ENCODE measurements at regions not wholly inside any gene's neighbourhood (a gene's known extent, or its start where the extent isn't known, plus 50 kb on each side); places are given as distances from the start of the nearest gene placed in this dataset.
"Not testable (repeated sequence)": the region's sequence is repeated elsewhere in the genome, so short reads cannot be mapped to it uniquely, and the experiment has no call there.

DNA sequence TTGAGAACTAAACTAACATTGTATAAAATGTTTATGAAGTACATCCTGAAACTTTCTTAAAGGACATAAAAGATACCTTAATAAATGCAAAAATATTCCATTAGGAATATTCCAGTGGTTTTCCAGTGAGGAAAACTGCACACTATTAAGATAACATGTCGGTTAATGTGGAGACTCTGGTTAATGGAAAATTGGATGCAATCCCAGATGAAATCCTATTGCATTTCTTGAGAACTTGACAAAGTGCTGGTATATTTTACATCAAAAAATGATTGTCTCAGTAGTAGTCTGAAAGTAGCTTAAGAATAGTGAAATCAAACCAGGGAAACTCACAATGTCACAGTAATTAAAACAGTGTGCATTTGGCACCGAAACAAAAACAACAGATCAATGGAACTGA is 202.5 kb upstream of the MON1B start:
- no peak for DNase-seq (ENCODE audit: low spot score)
- Mint-ChIP-seq H3K4me3 (ENCODE audit: low read depth) (no peak overlapping the region), H3K36me3 (ENCODE audit: low read depth) (no peaks in the 10 kb centered on the region), H3K27me3 (ENCODE audit: low read depth) (no peaks in the 10 kb centered on the region), H3K9me3 (no peaks in the 10 kb centered on the region), H3K27ac (no peak overlapping the region), H3K4me1 (ENCODE audit: low read depth) (no peaks in the 10 kb centered on the region)
- intact Hi-C loops (cut with micrococcal nuclease) = no loop called here

DNA sequence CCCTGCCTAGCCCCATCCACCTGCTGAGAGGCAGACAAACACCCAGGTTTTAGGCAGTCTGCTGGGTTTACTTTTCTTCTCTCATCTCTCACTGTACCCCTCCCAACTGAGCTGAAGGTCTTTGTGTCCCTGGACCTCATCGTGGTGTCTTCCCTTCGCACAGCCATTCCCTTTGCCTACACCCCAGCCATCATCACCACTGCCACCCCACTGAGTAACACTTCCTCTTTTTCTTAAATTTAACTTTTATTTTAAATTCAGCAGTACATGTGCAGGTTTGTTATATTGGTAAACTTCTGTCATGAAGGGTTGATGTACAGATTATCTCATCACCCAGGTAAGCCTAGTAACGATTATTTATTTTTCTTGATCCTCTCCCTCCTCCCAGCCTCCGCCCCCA is 188.3 kb upstream of the MON1B start:
- no peak overlapping the region for H3K27ac Mint-ChIP-seq
- intact Hi-C loops (cut with micrococcal nuclease) = no loop called here
- no peaks in the 10 kb centered on the region for H3K27me3 Mint-ChIP-seq (ENCODE audit: low read depth)
- DNase-seq (ENCODE audit: low spot score) = no peak
- no peaks in the 10 kb centered on the region for H3K4me1 Mint-ChIP-seq (ENCODE audit: low read depth)
- no peak overlapping the region for H3K4me3 Mint-ChIP-seq (ENCODE audit: low read depth)
- H3K9me3 Mint-ChIP-seq = no peaks in the 10 kb centered on the region
- no peaks in the 10 kb centered on the region for H3K36me3 Mint-ChIP-seq (ENCODE audit: low read depth)

DNA sequence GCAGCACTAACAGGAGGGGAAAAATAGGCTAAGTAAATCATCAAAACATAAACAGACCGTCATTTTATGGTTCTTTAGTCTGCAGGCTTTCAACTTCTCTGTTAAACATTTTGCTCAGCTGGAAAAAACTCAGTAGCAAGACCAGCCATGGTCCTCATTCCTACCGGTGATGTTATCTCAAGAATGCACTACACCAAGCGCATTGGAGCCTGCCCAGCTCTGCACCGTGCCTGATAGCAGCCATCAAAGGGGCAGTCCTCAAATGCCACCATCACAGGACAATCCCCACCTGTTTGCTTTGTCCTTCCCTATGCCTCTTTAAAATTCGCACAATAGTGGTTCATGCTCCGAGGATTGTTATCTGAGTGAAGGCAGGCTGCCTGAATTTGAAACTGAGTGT is 181.5 kb upstream of the MON1B start:
- no peak overlapping the region for H3K4me3 Mint-ChIP-seq (ENCODE audit: low read depth)
- no peaks in the 10 kb centered on the region for H3K4me1 Mint-ChIP-seq (ENCODE audit: low read depth)
- intact Hi-C loops (cut with micrococcal nuclease) = no loop called here
- H3K9me3 Mint-ChIP-seq = no peaks in the 10 kb centered on the region
- H3K27me3 Mint-ChIP-seq (ENCODE audit: low read depth) = no peaks in the 10 kb centered on the region
- no peak for DNase-seq (ENCODE audit: low spot score)
- no peaks in the 10 kb centered on the region for H3K36me3 Mint-ChIP-seq (ENCODE audit: low read depth)
- no peak overlapping the region for H3K27ac Mint-ChIP-seq

DNA sequence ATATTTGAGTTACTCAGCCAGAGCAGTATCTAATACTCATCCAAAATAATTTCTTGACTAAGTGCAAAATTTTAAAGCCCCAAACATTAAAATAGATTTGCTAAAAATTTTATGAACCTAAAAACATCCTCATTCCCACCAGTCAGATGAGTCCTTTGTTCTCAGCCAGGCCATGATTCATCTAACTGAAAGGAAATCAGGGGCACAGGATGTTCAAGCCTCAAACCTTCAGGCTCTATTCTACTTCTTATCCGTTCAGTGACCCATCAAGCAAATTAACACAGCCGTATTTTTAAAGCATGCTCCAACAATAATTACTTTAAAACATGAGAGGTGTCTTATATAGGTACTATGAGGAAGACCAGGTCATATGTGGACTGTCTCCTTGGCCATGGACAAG is 176.5 kb upstream of the MON1B start:
- no peaks in the 10 kb centered on the region for H3K36me3 Mint-ChIP-seq (ENCODE audit: low read depth)
- no peak for DNase-seq (ENCODE audit: low spot score)

DNA sequence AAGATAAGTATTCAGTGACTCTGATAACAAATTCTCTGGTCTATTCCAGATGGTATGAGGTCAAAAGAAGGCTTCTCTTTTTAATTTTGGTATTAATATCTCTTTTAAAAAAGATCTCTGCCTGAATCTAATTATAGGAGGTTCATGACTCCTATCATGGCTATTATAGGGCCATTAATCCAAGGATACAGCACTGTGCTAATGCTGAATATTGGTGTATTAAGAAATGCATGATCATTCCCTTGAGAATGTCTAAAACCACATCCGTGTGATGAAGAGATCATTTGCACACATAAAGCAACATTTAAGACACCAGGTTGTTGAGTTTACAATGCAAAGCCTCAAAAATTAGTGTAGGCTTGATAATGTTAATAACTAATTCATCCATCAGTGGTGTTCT is 160.4 kb upstream of the MON1B start:
- intact Hi-C loops (cut with micrococcal nuclease) = no loop called here
- Mint-ChIP-seq H3K36me3 (ENCODE audit: low read depth) (no peaks in the 10 kb centered on the region), H3K27me3 (ENCODE audit: low read depth) (no peaks in the 10 kb centered on the region), H3K27ac (no peak overlapping the region), H3K9me3 (no peaks in the 10 kb centered on the region), H3K4me1 (ENCODE audit: low read depth) (no peaks in the 10 kb centered on the region), H3K4me3 (ENCODE audit: low read depth) (no peak overlapping the region)
- no peak for DNase-seq (ENCODE audit: low spot score)

More for the DNA sequence above, 176.5 kb upstream of the MON1B start:
- Mint-ChIP-seq H3K4me3 (ENCODE audit: low read depth) (no peak overlapping the region), H3K4me1 (ENCODE audit: low read depth) (no peaks in the 10 kb centered on the region), H3K9me3 (no peaks in the 10 kb centered on the region), H3K27ac (no peak overlapping the region), H3K27me3 (ENCODE audit: low read depth) (no peaks in the 10 kb centered on the region)
- intact Hi-C loops (cut with micrococcal nuclease) = no loop called here

DNA sequence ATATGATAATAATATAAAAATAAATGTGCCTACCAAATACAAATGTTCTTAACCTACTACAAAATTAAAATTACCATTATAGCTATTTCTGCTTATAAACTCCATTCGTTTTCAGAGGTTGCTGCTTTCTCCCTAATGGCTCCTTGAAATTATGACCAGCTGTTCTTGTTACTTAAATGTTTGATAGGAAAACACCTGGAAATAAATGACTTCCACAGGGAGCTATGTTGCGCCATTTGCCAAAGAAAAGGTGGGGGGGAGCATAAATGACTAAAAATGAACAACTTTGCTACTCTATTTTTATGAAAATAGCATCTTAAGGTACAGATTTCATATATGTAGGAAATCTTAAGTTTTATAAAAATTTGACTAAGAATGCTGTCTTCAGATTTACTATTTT is 157.5 kb upstream of the MON1B start:
- H3K27ac Mint-ChIP-seq = no peak overlapping the region
- H3K4me1 Mint-ChIP-seq (ENCODE audit: low read depth) = no peaks in the 10 kb centered on the region
- H3K4me3 Mint-ChIP-seq (ENCODE audit: low read depth) = no peak overlapping the region
- no peak for DNase-seq (ENCODE audit: low spot score)
- H3K27me3 Mint-ChIP-seq (ENCODE audit: low read depth) = no peaks in the 10 kb centered on the region
- H3K9me3 Mint-ChIP-seq = no peaks in the 10 kb centered on the region
- no peaks in the 10 kb centered on the region for H3K36me3 Mint-ChIP-seq (ENCODE audit: low read depth)
- intact Hi-C loops (cut with micrococcal nuclease) = no loop called here

DNA sequence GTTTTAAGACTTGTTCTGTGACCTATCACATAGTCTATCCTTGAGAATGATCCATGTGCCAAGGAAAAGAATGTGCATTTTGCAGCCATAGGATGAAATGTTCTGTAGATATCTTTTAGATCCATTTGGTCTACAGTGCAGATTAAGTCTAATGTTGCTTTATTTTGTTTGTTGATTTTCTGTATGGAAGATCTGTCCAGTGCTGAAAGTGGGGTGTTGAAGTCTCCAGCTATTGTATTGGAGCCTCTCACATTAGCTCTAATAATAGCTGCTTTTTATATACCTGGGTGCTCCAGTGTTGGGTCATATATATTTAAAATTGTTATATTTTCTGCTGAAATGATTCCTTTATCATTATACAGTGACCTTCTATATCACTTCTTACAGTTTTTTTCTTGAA is 155.6 kb upstream of the MON1B start:
- intact Hi-C loops (cut with micrococcal nuclease) = no loop called here
- Mint-ChIP-seq H3K27ac (no peak overlapping the region), H3K4me3 (ENCODE audit: low read depth) (no peak overlapping the region), H3K27me3 (ENCODE audit: low read depth) (no peaks in the 10 kb centered on the region), H3K9me3 (no peaks in the 10 kb centered on the region), H3K36me3 (ENCODE audit: low read depth) (no peaks in the 10 kb centered on the region), H3K4me1 (ENCODE audit: low read depth) (no peaks in the 10 kb centered on the region)
- DNase-seq (ENCODE audit: low spot score) = no peak

DNA sequence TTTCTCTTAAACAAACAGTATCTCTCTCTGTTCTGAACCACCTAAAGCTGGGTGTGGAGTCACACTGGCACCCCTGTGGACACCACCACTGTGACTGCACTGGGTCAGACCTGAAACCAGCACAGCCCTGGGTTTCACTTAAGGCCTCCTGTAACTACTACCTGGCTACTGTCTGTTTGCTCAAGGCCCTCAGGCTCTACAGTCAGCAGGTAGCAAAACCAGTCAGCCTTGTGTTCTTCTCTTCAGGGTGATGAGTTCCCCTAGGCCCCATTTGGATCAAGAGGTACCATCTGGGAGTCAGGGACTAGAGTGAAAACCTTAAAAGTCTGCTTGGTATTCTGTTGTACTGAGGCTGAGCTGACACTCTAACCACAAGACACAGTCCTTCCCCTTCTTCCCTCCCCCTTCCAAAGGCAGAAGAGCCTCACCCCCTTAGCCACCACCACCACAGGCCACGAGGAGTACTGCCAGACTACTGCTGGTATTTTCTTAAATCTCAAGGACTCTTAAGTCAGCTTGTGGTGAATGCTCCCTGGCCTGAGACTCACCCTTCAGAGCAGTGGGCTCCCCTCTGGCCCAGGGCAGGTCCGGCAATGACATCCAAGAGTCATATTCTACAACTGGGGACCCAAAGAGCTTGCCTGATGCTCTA is 153.2 kb upstream of the MON1B start:
- H3K4me3 Mint-ChIP-seq (ENCODE audit: low read depth) = no peak overlapping the region
- H3K9me3 Mint-ChIP-seq = no peaks in the 10 kb centered on the region
- H3K27me3 Mint-ChIP-seq (ENCODE audit: low read depth) = no peaks in the 10 kb centered on the region
- H3K4me1 Mint-ChIP-seq (ENCODE audit: low read depth) = no peaks in the 10 kb centered on the region
- no peaks in the 10 kb centered on the region for H3K36me3 Mint-ChIP-seq (ENCODE audit: low read depth)
- no peak overlapping the region for H3K27ac Mint-ChIP-seq
- DNase-seq (ENCODE audit: low spot score) = no peak
- intact Hi-C loops (cut with micrococcal nuclease) = no loop called here

DNA sequence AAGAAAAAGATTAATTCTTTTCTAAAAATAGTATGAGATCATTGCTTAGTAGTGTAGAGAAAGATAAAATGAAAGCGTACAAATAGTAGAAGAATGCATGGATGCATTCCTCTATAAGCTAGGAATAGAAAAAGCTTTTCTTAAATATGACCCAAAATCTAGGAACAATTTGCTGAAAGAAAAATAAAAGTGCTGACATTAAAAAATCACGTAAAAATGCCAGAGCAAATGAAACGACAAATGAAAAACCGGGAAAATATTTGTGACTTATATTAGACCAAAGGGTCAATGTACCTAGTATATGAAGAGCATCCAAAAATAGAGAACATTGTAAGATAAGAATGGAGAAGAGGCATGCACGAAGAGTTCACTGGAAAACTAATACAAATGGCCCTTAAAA is 149.5 kb upstream of the MON1B start:
- intact Hi-C loops (cut with micrococcal nuclease) = no loop called here
- no peaks in the 10 kb centered on the region for H3K36me3 Mint-ChIP-seq (ENCODE audit: low read depth)
- no peak overlapping the region for H3K4me3 Mint-ChIP-seq (ENCODE audit: low read depth)
- H3K9me3 Mint-ChIP-seq = no peaks in the 10 kb centered on the region
- no peaks in the 10 kb centered on the region for H3K27me3 Mint-ChIP-seq (ENCODE audit: low read depth)
- H3K27ac Mint-ChIP-seq = no peak overlapping the region
- no peak for DNase-seq (ENCODE audit: low spot score)
- H3K4me1 Mint-ChIP-seq (ENCODE audit: low read depth) = no peaks in the 10 kb centered on the region

DNA sequence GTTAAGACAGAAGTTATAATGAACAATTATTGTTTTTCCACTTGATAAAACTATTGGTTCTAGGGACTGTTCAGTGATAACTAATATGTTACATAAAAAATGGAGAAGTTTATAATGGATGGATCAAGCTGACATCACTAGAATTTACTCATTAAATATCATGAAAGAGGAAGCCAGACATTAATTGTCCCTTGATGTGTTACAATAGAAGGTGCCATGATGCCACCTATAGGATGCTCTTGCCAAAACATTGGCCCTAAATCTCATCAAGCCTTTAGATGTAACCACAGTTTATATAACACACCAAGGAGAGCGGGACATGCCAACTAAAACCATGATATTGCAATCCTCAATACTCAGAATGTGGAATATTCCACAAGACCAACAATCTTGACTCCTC is 147.9 kb upstream of the MON1B start:
- intact Hi-C loops (cut with micrococcal nuclease) = no loop called here
- H3K27me3 Mint-ChIP-seq (ENCODE audit: low read depth) = no peaks in the 10 kb centered on the region
- H3K27ac Mint-ChIP-seq = no peak overlapping the region
- H3K9me3 Mint-ChIP-seq = no peaks in the 10 kb centered on the region
- no peak overlapping the region for H3K4me3 Mint-ChIP-seq (ENCODE audit: low read depth)
- no peaks in the 10 kb centered on the region for H3K36me3 Mint-ChIP-seq (ENCODE audit: low read depth)
- no peaks in the 10 kb centered on the region for H3K4me1 Mint-ChIP-seq (ENCODE audit: low read depth)
- no peak for DNase-seq (ENCODE audit: low spot score)

DNA sequence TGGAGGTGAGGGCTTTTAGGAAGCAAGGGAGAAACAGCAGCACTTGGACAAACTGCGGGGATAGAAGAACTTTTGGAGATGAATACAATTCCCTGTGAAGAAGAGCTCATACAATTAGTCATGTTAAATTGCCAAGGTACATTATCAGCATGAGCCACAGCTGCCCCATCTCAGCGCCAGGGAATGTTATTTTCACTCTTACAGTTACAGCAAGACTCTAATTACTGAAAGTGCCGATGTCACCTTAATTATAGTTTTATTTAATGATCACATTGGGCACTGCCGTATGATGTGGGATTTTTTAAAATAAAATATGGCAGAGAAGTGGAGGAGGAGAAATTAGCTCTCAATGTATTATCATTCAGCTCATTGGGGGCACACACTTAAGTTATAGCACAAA is 144.8 kb upstream of the MON1B start:
- Mint-ChIP-seq H3K4me3 (ENCODE audit: low read depth) (no peak overlapping the region), H3K4me1 (ENCODE audit: low read depth) (no peaks in the 10 kb centered on the region), H3K27ac (no peak overlapping the region), H3K36me3 (ENCODE audit: low read depth) (no peaks in the 10 kb centered on the region), H3K9me3 (no peaks in the 10 kb centered on the region), H3K27me3 (ENCODE audit: low read depth) (no peaks in the 10 kb centered on the region)
- intact Hi-C loops (cut with micrococcal nuclease) = no loop called here
- DNase-seq (ENCODE audit: low spot score) = no peak

DNA sequence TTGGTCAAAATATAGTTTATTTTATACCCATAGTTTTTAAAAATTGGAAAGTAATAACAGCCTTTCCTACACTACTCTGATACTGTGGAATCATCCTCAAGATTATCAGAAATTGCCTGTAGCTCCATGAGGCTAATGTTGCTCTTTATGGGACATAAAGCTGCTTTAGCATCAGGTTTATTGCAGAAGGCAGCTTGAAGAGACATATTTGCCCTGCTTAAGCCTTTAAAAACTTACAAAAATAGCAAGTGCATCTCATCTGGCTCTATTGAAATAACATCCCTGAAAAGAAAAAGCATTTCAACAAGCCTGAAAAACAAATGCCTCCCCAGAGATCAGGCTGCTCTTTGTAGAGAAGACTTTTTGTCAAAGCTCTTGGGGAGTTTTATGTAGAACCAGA is 142.9 kb upstream of the MON1B start:
- DNase-seq (ENCODE audit: low spot score) = no peak
- Mint-ChIP-seq H3K36me3 (ENCODE audit: low read depth) (no peaks in the 10 kb centered on the region), H3K4me1 (ENCODE audit: low read depth) (no peaks in the 10 kb centered on the region), H3K27me3 (ENCODE audit: low read depth) (no peaks in the 10 kb centered on the region), H3K9me3 (no peaks in the 10 kb centered on the region), H3K27ac (no peak overlapping the region), H3K4me3 (ENCODE audit: low read depth) (no peak overlapping the region)
- intact Hi-C loops (cut with micrococcal nuclease) = no loop called here

DNA sequence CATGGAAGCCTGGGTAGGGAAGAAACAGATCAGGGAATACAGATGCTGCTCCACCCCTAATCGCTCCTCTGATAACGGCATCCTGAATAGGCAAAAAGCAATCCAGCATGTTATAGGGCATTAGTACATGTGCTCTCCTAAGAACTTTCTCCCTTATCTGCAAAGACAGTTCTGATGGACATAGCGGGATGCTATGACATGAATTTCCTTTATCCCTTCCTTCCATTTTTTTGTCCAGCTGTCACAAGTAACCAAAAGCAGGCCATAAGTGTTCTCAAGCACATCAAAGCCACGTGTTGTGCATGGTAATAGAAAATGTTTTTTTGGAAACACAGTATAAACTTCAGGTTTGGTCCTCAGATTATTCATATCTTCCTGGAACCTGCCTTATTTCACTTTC is 141.4 kb upstream of the MON1B start:
- intact Hi-C loops (cut with micrococcal nuclease) = no loop called here
- H3K4me1 Mint-ChIP-seq (ENCODE audit: low read depth) = no peaks in the 10 kb centered on the region
- no peaks in the 10 kb centered on the region for H3K9me3 Mint-ChIP-seq
- no peak overlapping the region for H3K27ac Mint-ChIP-seq
- H3K36me3 Mint-ChIP-seq (ENCODE audit: low read depth) = no peaks in the 10 kb centered on the region
- DNase-seq (ENCODE audit: low spot score) = no peak
- no peak overlapping the region for H3K4me3 Mint-ChIP-seq (ENCODE audit: low read depth)
- H3K27me3 Mint-ChIP-seq (ENCODE audit: low read depth) = no peaks in the 10 kb centered on the region

DNA sequence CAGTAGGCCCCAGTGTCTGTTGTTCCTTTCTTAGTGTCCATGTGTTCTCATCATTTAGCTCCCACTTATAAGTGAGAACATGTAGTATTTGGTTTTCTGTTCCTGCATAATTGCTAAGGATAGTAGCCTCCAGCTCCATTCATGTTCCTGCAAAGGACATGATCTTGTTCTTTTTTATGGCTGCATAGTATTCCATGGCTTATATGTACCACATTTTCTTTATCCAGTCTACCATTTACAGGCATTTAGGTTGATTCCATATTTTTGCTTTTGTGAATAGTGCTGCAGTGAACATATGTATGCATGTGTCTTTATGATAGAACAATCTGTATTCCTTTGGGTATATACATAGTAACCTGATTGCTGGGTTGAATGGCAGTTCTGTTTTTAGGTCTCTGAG is 134.4 kb upstream of the MON1B start:
- intact Hi-C loops (cut with micrococcal nuclease); H3K9me3 Mint-ChIP-seq; H3K36me3 Mint-ChIP-seq (ENCODE audit: low read depth); H3K4me3 Mint-ChIP-seq (ENCODE audit: low read depth); H3K27ac Mint-ChIP-seq; H3K4me1 Mint-ChIP-seq (ENCODE audit: low read depth); DNase-seq (ENCODE audit: low spot score); H3K27me3 Mint-ChIP-seq (ENCODE audit: low read depth): not testable (repeated sequence)

Measured in activated T-helper 2 cell treated with anti-CD3 and anti-CD28 coated beads, Interferon-gamma antibody, Interleukin-2, Interleukin-4, amounts not matched to agents 10 μg/mL and 5 μg/mL and 100 μg/mL, durations not matched to agents 14 hours and 24 hours and 36 hours (primary cell).